GM06990 (cell line): ENCODE measurements at regions not wholly inside any gene's neighbourhood (a gene's known extent, or its start where the extent isn't known, plus 50 kb on each side); places are given as distances from the start of the nearest gene placed in this dataset.

Experiments
- DNase-seq: peaks from one replicate; pipeline ENCODE4 v3.0.0-alpha.2; 2011; ENCODE audit not compliant: insufficient read length; ENCODE audit errors: extremely low read depth
- H3K27me3 ChIP-seq: replicated peaks from 2 replicates; pipeline ENCODE4 v1.6.0; 2011; ENCODE audit warnings: low read length; ENCODE audit not compliant: control insufficient read depth, insufficient read depth
- H3K36me3 ChIP-seq: 2 replicates; pipeline ENCODE4 v1.5.1; 2011; ENCODE audit warnings: low read length; ENCODE audit not compliant: control insufficient read depth, insufficient read depth
- H3K4me3 ChIP-seq: replicated peaks from 2 replicates; pipeline ENCODE4 v1.5.1; 2011; ENCODE audit warnings: low read depth, mild to moderate bottlenecking, control low read depth, low read length
- CTCF ChIP-seq: IDR thresholded peaks from 2 replicates; pipeline ENCODE4 v1.5.1; 2011; ENCODE audit warnings: low read length, control low read depth, mild to moderate bottlenecking, inconsistent platforms; ENCODE audit not compliant: insufficient read depth, poor library complexity, severe bottlenecking

DNA sequence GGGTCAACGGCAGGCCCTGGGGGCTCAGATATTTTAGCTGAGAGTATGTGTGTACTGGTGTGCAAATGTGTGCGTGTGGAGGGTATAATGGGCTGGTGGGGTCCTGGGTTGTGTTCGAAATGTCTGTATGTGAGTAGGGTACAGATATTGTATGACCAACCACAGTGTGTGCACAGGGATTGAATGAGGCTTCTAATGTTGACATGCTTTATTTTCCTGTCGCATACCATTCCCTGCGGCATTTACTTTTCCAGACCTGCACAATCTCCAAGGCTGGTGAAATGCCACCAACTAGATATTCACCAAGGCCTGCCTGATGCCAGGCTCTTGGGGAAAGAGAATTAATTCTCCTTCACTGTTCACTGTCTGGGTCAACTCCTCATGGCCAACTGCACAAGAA lies 441.4 kb upstream of the SULF2 start:
- Histone ChIP-seq H3K27me3 (peaks cover 1% of the 10 kb centered on the region; the same call in 1 of the 2 replicates), H3K36me3 (no peaks in the 10 kb centered on the region), H3K4me3 (no peak overlapping the region)
- no peak for DNase-seq
- no peak for TF ChIP-seq CTCF

- H3K4me3 ChIP-seq = no peak overlapping the region
- peaks cover 1% of the 10 kb centered on the region; the same call in 1 of the 2 replicates for H3K27me3 ChIP-seq
- no peaks in the 10 kb centered on the region for H3K36me3 ChIP-seq
- no peak for TF ChIP-seq CTCF
- no peak for DNase-seq
Measured at GRCh38 chr20:48224533-48225050, 439.3 kb upstream of the SULF2 start.

GRCh38 chr20:48223715-48224114 lies 438.4 kb upstream of the SULF2 start:
- no peak for TF ChIP-seq CTCF
- Histone ChIP-seq H3K27me3 (peaks cover 1% of the 10 kb centered on the region; the same call in 1 of the 2 replicates), H3K4me3 (no peak overlapping the region), H3K36me3 (no peaks in the 10 kb centered on the region)
- DNase-seq = no peak

GRCh38 chr20:48222595-48223180 lies 437.4 kb upstream of the SULF2 start:
- Histone ChIP-seq H3K36me3 (no peaks in the 10 kb centered on the region), H3K4me3 (no peak overlapping the region), H3K27me3 (peaks cover 1% of the 10 kb centered on the region; the same call in 1 of the 2 replicates)
- no peak for TF ChIP-seq CTCF
- no peak for DNase-seq

GRCh38 chr20:48220033-48220633 lies 434.9 kb upstream of the SULF2 start:
- no peak for DNase-seq
- TF ChIP-seq CTCF = no peak
- peaks cover 1% of the 10 kb centered on the region; the same call in 1 of the 2 replicates for H3K27me3 ChIP-seq
- H3K36me3 ChIP-seq = no peaks in the 10 kb centered on the region
- no peak overlapping the region for H3K4me3 ChIP-seq
